GM12878 (cell line): ENCODE measurements at regions not wholly inside any gene's neighbourhood (a gene's known extent, or its start where the extent isn't known, plus 50 kb on each side); places are given as distances from the start of the nearest gene placed in this dataset.

Source experiments
- ATAC-seq: fragments of 200-7000 bp; cut with Tn5 transposase; 3 replicates; pipeline ENCODE4 v1.9.1; 2020; ENCODE audit warnings: mild to moderate bottlenecking, moderate library complexity
- BruUV-seq: library from RNA; stranded (reverse); fragments of 400-500 nt; replicated peaks from 2 replicates; lab custom pipeline; 2021; lab: Mats Ljungman, UMichigan
- CTCF ChIA-PET: fragments of 300-600 bp; sonication (Branson Sonifier 250); formaldehyde crosslinking; extraction: SDS; loops from one replicate; lab custom pipeline; 2021; ENCODE audit warnings: inconsistent platforms; lab: Yijun Ruan, JAX
- POLR2A ChIA-PET: fragments of 350-600 bp; formaldehyde crosslinking; extraction: SDS; loops from one replicate; lab custom pipeline; 2021; ENCODE audit warnings: inconsistent platforms; lab: Charles Lee
- RAD21 ChIA-PET: fragments of 300-600 bp; sonication (Branson Sonifier 250); formaldehyde crosslinking; loops from one replicate; lab custom pipeline; 2023; ENCODE audit warnings: antibody characterized with exemption; ENCODE audit not compliant: unreplicated experiment; lab: Charles Lee
- SMC1A ChIA-PET: fragments of 300-600 bp; sonication (Branson Sonifier 250); formaldehyde crosslinking; loops from one replicate; lab custom pipeline; 2023; ENCODE audit not compliant: unreplicated experiment, uncharacterized antibody; lab: Charles Lee
- DNase-seq: peaks from one replicate; pipeline ENCODE4 v3.0.0-alpha.2; 2011; ENCODE audit warnings: low read depth, low spot score
- FAIRE-seq: peaks from 3 replicates; lab custom pipeline; 2011; peaks lifted over from hg19 to GRCh38; lab: Jason Lieb, UNC
- H2AFZ ChIP-seq: 2 replicates; pipeline ENCODE4 v1.6.0; 2011; ENCODE audit warnings: low read depth, low read length, control low read depth; ENCODE audit not compliant: control insufficient read depth
- H3K27ac ChIP-seq: 2 replicates; pipeline ENCODE4 v1.5.1; 2011; ENCODE audit warnings: control low read depth; ENCODE audit not compliant: control insufficient read depth, insufficient read depth
- H3K27me3 ChIP-seq, 2 experiments: replicated peaks in 1 of 2; 2 replicates each; pipeline versions ENCODE4 v1.6.0 to v1.6.1; 2011; ENCODE audit warnings: low read length in 1 of 2; ENCODE audit not compliant: control insufficient read depth in 2 of 2, insufficient read depth in 2 of 2
- H3K36me3 ChIP-seq, 2 experiments: 2 replicates each; pipeline ENCODE4 v1.5.1; 2011; ENCODE audit warnings: low read length in 1 of 2; ENCODE audit not compliant: control insufficient read depth in 2 of 2, insufficient read depth in 2 of 2
- H3K4me1 ChIP-seq: 2 replicates; pipeline ENCODE4 v1.6.1; 2011; ENCODE audit warnings: mild to moderate bottlenecking, low read length, moderate library complexity, mixed read lengths; ENCODE audit not compliant: control insufficient read depth, insufficient read depth
- H3K4me2 ChIP-seq: 2 replicates; pipeline ENCODE4 v1.6.0; 2011; ENCODE audit warnings: control low read depth; ENCODE audit not compliant: control insufficient read depth, insufficient read depth
- H3K4me3 ChIP-seq: fragments of 200-600 bp; sonication (generic); 2 replicates; pipeline ENCODE4 v1.5.1; 2016
- H3K79me2 ChIP-seq: 2 replicates; pipeline ENCODE4 v1.6.0; 2011; ENCODE audit warnings: low read length; ENCODE audit not compliant: control insufficient read depth, insufficient read depth
- H3K9ac ChIP-seq: 2 replicates; pipeline ENCODE4 v1.8.0; 2011; ENCODE audit warnings: low read length, control low read depth, mixed read lengths; ENCODE audit not compliant: control insufficient read depth, insufficient read depth
- H3K9me3 ChIP-seq: replicated peaks from 3 replicates; pipeline ENCODE4 v1.5.1; 2011; ENCODE audit warnings: mild to moderate bottlenecking, low read length; ENCODE audit not compliant: control insufficient read depth, insufficient read depth
- H4K20me1 ChIP-seq: 2 replicates; pipeline ENCODE4 v1.6.0; 2011; ENCODE audit not compliant: control insufficient read depth, insufficient read depth
- ATF7 ChIP-seq: fragments of 450-650 bp; IDR thresholded peaks from 2 replicates; pipeline ENCODE4 v1.6.1; 2016; ENCODE audit warnings: low read depth, mild to moderate bottlenecking
- CREM ChIP-seq: IDR thresholded peaks from 2 replicates; pipeline ENCODE4 v1.6.1; 2014; ENCODE audit warnings: antibody characterized with exemption, low read depth
- ETV6 ChIP-seq, 2 experiments: fragments of 450-650 bp in 1 of 2; IDR thresholded peaks in 1 of 2; conservative IDR thresholded peaks in 1 of 2; 2 replicates each; pipeline ENCODE4 v1.6.1; 2014; ENCODE audit warnings: antibody characterized with exemption in 1 of 2, borderline replicate concordance in 1 of 2, low read depth in 1 of 2, mild to moderate bottlenecking in 1 of 2, moderate library complexity in 1 of 2
- MTA3 ChIP-seq: IDR thresholded peaks from 2 replicates; pipeline ENCODE4 v1.6.1; 2012; ENCODE audit warnings: low read length, inconsistent platforms, borderline replicate concordance
- MXI1 ChIP-seq: fragments of 150-350 bp; IDR thresholded peaks from 2 replicates; pipeline ENCODE4 v1.6.1; 2011; ENCODE audit warnings: low read depth, mild to moderate bottlenecking, inconsistent platforms, low read length, improper control_type of control experiment
- NBN ChIP-seq: fragments of 450-650 bp; IDR thresholded peaks from 2 replicates; pipeline ENCODE4 v1.6.1; 2016
- POU2F2 ChIP-seq: IDR thresholded peaks from 3 replicates; pipeline ENCODE4 v1.6.1; 2011; ENCODE audit warnings: low read depth, mild to moderate bottlenecking, low read length, borderline replicate concordance
- RCOR1 ChIP-seq: conservative IDR thresholded peaks from 2 replicates; pipeline ENCODE4 v1.6.1; 2012; ENCODE audit warnings: low read depth, low read length, improper control_type of control experiment
- SIN3A ChIP-seq: IDR thresholded peaks from 2 replicates; pipeline ENCODE4 v1.6.1; 2012; ENCODE audit warnings: low read depth, low read length, improper control_type of control experiment
- TCF3 ChIP-seq: IDR thresholded peaks from 2 replicates; pipeline ENCODE4 v1.6.1; 2012; ENCODE audit warnings: low read depth, mild to moderate bottlenecking, low read length, borderline replicate concordance; ENCODE audit not compliant: insufficient read depth
- YBX1 ChIP-seq: fragments of 450-650 bp; IDR thresholded peaks from 2 replicates; pipeline ENCODE4 v1.6.1; 2016; ENCODE audit warnings: antibody characterized with exemption
- ZZZ3 ChIP-seq: IDR thresholded peaks from 2 replicates; pipeline ENCODE4 v1.6.1; 2011; ENCODE audit warnings: low read depth; ENCODE audit not compliant: control insufficient read depth, insufficient read length
- WGBS: methylation state at CpG from one replicate; pipeline ENCODE4 v1.1.6; 2016; ENCODE audit warnings: low lambda C conversion rate; ENCODE audit not compliant: insufficient replicate concordance, insufficient coverage; ENCODE audit errors: missing lambda C conversion rate; 5-methylcytosine and 5-hydroxymethylcytosine counted together
- in situ Hi-C: fragments of 300-500 bp; cut with MboI; formaldehyde crosslinking; loops from 9 replicates; pipeline ENCODE4 v1.14.3; 2018; ENCODE audit warnings: mixed read lengths
- intact Hi-C: fragments of 100-400 bp; cut with micrococcal nuclease; formaldehyde crosslinking; loops from one replicate; pipeline ENCODE4 v1.14.2; 2022; ENCODE audit not compliant: unreplicated experiment
- TF ChIP-seq, protein P1 (sequence below): fragments of 450-650 bp; formaldehyde crosslinking; IDR thresholded peaks from 2 replicates; pipeline ENCODE4 v1.4.0; 2022; ENCODE audit warnings: mild to moderate bottlenecking, moderate library complexity
- TF ChIP-seq, protein P2 (sequence below): fragments of 450-650 bp; IDR thresholded peaks from 2 replicates; pipeline ENCODE4 v1.6.1; 2016; ENCODE audit warnings: mild to moderate bottlenecking
- TF ChIP-seq, protein P3 (sequence below): IDR thresholded peaks from 2 replicates; pipeline ENCODE4 v1.6.1; 2011; ENCODE audit warnings: mild to moderate bottlenecking, low read depth, low read length, moderate library complexity; ENCODE audit not compliant: insufficient replicate concordance

- H3K4me1 ChIP-seq: no peaks in the 10 kb centered on the region
- TF ChIP-seq ETV6 (conservative IDR thresholded peaks at IDR 0.05 in 1 of 2, IDR thresholded peaks at IDR 0.05 in 1 of 2; ENCODE audit: borderline replicate concordance in 1 of 2, low read depth in 1 of 2) (no peak), MTA3 (no peak), CREM (no peak), RCOR1 (no peak), POU2F2 (no peak), MXI1 (no peak), TCF3 (no peak), ZZZ3 (no peak), YBX1 (no peak), ATF7 (no peak), NBN (no peak), SIN3A (no peak)
- TF ChIP-seq, protein P1, sequence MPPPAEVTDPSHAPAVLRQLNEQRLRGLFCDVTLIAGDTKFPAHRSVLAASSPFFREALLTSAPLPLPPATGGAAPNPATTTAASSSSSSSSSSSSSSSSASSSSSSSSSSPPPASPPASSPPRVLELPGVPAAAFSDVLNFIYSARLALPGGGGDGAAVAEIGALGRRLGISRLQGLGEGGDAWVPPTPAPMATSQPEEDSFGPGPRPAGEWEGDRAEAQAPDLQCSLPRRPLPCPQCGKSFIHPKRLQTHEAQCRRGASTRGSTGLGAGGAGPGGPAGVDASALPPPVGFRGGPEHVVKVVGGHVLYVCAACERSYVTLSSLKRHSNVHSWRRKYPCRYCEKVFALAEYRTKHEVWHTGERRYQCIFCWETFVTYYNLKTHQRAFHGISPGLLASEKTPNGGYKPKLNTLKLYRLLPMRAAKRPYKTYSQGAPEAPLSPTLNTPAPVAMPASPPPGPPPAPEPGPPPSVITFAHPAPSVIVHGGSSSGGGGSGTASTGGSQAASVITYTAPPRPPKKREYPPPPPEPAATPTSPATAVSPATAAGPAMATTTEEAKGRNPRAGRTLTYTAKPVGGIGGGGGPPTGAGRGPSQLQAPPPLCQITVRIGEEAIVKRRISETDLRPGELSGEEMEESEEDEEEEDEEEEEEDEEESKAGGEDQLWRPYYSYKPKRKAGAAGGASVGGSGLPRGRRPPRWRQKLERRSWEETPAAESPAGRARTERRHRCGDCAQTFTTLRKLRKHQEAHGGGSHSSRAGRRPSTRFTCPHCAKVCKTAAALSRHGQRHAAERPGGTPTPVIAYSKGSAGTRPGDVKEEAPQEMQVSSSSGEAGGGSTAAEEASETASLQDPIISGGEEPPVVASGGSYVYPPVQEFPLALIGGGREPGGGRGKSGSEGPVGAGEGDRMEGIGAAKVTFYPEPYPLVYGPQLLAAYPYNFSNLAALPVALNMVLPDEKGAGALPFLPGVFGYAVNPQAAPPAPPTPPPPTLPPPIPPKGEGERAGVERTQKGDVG: no peak
- TF ChIP-seq, protein P2, sequence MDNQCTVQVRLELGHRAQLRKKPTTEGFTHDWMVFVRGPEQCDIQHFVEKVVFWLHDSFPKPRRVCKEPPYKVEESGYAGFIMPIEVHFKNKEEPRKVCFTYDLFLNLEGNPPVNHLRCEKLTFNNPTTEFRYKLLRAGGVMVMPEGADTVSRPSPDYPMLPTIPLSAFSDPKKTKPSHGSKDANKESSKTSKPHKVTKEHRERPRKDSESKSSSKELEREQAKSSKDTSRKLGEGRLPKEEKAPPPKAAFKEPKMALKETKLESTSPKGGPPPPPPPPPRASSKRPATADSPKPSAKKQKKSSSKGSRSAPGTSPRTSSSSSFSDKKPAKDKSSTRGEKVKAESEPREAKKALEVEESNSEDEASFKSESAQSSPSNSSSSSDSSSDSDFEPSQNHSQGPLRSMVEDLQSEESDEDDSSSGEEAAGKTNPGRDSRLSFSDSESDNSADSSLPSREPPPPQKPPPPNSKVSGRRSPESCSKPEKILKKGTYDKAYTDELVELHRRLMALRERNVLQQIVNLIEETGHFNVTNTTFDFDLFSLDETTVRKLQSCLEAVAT: no peak
- TF ChIP-seq, protein P3, sequence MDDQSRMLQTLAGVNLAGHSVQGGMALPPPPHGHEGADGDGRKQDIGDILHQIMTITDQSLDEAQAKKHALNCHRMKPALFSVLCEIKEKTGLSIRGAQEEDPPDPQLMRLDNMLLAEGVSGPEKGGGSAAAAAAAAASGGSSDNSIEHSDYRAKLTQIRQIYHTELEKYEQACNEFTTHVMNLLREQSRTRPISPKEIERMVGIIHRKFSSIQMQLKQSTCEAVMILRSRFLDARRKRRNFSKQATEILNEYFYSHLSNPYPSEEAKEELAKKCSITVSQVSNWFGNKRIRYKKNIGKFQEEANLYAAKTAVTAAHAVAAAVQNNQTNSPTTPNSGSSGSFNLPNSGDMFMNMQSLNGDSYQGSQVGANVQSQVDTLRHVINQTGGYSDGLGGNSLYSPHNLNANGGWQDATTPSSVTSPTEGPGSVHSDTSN: no peak
- no peak overlapping the region for H2AFZ ChIP-seq
- ChIA-PET SMC1A (no interaction called here), RAD21 (no interaction called here), POLR2A (no interaction called here), CTCF (no interaction called here)
- H3K4me2 ChIP-seq: no peak overlapping the region
- 18% methylated on average over 4 of the region's 4 CpGs for WGBS
- in situ Hi-C loops (no loop called here), intact Hi-C loops (no loop called here)
- H3K79me2 ChIP-seq: no peaks in the 10 kb centered on the region
- no TSS peak for BruUV-seq
- no peaks in the 10 kb centered on the region for H3K9me3 ChIP-seq
- DNase-seq (no peak), FAIRE-seq (no peak), ATAC-seq (no peak)
- H4K20me1 ChIP-seq: no peaks in the 10 kb centered on the region
- H3K27ac ChIP-seq: no peak overlapping the region
- no peaks in the 10 kb centered on the region for H3K36me3 ChIP-seq
- H3K27me3 ChIP-seq: no peaks in the 10 kb centered on the region; a peak in 1 of 4 replicates
- H3K4me3 ChIP-seq: no peak overlapping the region
- no peak overlapping the region for H3K9ac ChIP-seq
Observed at GRCh38 chr5:68766952-68767464, 326.8 kb upstream of the SLC30A5 start.
